HG03565 (cell line): ENCODE measurements at regions not wholly inside any gene's neighbourhood (a gene's known extent, or its start where the extent isn't known, plus 50 kb on each side); places are given as distances from the start of the nearest gene placed in this dataset.
A peak's percentile ranks its signal among the peaks of the same experiment; 100 is the strongest.

Source experiments
- ATAC-seq: cut with Tn5 transposase; IDR thresholded peaks from one replicate; pipeline ENCODE4 v1.9.1; 2021; ENCODE audit warnings: mild to moderate bottlenecking, moderate library complexity; ENCODE audit not compliant: unreplicated experiment

DNA sequence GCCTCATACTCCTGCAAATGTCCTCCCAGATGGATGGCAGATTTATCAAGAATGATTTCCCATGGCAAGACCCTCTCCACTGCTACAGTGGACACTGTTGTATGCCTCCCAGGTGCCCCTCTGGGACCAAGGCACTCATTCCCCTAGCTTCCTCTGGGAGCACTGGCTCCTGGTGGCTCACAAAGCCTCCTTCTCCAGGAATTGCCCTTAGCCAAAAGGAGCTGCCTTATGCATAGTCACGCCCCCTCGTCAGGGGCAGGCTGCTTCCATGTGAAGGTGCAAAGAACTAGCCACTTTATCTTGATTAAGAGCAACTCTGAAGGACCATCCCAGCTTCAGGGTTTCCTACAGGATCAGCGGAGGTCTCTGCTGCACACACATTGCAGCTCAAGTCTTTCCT is 358.1 kb downstream of the CDK5RAP2 start:
- no peak for ATAC-seq

- no peak for ATAC-seq
Measured at GRCh38 chr9:120214332-120214731, 365.6 kb downstream of the CDK5RAP2 start.

DNA sequence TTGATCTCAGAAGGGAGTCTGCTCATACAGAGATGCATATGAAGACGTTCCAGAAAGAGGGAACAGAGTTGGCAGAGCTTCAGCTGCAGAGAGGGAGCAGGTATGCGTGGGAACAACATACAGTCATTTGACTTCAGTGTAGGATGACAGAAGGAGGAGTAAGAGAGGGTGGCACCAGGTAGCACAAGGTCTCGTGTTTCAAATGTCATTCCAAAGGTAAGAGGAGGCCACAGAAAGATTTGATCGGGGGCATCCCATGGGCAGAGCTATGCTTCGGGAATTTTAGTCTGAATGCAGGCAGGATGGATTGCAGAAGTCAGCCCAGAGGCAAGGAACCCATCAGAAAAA is 367.1 kb downstream of the CDK5RAP2 start:
- ATAC-seq, result peak; percentile 33

DNA sequence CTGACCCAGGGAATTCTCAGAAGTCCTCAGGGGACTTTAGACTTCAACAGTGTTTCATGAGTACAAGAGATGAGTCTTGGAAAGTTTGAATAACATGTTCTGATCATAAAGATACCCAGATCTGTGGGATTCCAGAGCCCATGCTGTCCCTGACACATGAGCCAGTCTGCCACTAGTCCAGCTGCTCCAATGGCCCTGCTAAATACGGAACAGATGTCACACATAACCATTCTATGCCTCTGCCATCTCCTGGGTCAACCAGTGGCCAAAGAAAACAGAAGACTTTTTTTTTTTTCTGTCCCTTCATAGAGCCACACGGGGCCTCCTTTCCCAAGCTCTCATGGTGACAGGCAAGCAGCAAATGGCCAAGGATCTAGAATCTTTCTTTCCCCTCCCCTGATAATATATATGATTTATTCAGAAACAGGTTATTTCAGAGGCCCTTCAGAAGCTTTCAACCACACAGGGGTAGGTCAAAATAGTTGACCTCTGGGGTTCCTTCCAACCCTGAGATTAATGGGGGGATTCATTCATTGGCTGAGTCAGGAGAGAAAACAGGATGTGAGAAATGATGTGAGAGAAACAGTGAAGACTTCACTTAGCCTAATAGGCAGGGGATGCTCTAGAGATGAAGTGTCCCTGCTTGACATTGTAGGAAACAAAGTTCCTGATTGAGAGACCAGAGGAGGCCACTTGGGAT is 367.7 kb downstream of the CDK5RAP2 start:
- peak; percentile 62 for ATAC-seq

DNA sequence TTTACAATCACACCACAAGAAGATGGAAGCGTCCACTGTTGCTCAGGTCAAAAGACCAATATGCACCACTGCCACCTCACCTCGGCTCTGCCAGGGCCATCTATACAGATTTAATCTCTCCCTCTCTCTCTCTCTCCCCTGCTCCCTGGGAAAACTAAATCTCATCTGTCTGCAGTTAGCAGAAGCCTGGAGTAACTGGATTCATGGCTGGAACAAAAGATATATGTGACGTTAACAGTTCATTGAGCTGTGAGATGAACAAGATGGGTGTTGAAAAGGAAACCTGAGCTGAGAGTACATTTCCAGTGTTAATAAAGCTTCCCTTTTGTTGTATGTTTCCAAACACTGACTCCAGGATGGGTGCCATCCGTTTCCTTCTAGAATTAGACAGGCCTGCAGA is 369.7 kb downstream of the CDK5RAP2 start:
- ATAC-seq, result no peak

DNA sequence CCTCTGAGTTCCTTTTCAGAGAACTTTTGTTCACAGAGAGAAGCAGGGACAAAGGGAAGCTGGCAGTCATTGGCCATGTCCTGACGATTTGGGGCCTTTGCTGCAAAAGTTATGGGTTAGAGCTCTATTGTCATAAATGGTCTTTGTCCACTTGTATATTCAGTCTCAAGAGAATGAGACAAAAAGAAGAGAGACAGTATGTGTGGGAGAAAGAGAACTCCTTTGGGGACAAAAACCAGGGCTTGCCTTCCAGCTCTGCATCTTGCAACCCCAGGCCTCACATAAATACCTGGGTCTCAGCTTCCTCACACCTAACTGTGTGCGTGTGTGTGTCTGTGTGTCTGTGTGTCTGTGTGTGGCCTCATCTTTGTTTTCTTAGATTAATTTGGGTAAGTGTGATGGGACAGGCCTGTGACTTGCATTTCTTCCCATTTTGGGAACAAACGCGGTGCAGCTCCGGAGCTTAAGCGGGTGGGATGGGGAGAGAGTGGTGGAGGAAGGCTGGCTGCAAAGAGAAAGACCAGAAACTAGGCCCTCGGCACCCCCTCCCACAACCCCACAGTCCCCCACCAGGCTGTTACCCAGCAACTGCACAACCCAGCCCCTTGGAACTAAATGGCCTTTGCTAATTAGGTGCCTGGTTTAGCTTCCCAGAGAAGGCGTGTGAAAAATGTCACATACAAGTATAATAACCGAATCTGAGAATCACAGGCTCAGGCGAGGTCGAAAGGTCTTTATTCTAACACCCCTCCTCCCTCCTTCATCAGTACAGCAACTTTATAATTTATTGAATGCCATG is 376.9 kb downstream of the CDK5RAP2 start:
- ATAC-seq, result no peak

DNA sequence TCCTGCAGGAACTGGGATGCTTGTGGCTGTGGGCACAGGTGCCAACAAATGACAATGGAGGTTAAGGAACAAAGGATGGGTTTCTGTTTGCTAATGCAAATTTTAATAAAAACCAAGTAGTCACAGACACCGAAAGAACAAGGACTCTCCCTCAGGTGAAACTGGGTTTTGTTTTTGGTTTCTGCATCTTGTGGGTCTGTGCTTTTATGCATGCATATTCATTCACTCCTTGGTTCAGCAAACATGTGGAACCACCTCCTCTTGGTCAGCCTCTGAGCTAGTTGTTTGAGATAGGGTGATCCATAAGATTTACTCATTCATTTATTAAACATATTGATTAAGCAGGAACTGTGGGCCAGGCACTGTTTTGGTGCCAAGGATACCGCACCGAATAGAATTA is 381.9 kb downstream of the CDK5RAP2 start:
- ATAC-seq, result no peak

DNA sequence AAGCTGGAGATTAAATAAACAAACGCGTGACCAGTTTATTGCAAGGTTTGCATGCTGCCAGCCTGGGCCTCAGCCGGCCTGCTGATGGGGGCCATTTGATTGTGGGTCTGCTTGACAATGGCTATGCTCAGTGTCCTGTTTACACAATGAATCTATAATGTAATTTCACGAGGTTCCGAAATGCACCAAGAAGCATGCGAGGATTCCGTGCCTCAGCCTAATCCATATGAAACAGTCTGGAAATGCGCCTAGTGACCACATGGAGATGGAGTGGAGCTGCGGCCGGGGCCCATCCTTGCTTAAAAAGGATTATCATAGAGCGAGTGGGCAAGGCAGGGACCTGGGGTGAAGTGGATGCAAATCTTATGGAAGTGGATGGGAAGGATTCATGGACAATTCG is 382.4 kb downstream of the CDK5RAP2 start:
- no peak for ATAC-seq

DNA sequence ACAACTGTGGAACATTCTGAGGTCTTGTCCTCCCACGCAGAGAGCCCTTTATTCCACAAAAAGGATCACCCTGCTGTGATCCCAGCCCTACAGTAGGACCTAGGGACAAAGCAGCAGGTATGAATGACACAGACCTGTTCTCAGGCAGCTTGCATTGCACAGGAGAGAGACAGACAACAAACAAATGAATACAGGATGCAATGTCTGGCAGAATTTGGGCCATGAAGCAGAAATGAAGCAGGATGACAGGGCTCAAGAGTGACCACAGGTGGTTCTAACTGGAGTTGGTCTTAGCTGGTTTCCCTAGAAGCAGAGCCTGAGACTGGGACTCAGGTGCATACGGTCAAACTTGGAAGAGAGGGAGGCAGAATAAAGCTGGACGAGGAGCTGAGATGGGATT is 388.8 kb downstream of the CDK5RAP2 start:
- ATAC-seq, result no peak

DNA sequence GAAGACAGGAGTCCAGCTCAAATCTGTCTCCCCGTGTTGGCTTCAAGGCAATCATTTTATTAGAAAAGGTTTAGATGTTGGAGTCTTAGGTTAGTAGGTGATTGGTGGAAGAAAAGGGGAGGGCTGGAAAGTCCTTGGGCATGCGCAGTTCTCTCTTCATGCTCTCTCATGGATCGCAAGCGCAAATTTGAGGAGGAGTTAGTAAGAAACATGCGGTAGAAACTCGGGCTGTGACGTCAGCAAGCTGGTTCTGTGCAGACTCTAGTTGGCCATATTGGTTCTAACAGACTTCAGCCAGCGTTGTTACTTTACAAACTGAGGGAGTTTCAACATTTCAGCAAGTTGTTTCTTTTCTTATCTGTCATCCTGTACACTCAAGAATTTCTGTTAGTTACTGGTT is 392.2 kb downstream of the CDK5RAP2 start:
- no peak for ATAC-seq

GRCh38 chr9:120186276-120186675 is 393.7 kb downstream of the CDK5RAP2 start:
- no peak for ATAC-seq

- ATAC-seq, result no peak
Measured at GRCh38 chr9:120184266-120184665, 395.7 kb downstream of the CDK5RAP2 start.

GRCh38 chr9:120183615-120184014 is 396.4 kb downstream of the CDK5RAP2 start:
- ATAC-seq, result no peak

GRCh38 chr9:120182011-120182410 is 398.0 kb downstream of the CDK5RAP2 start:
- no peak for ATAC-seq

DNA sequence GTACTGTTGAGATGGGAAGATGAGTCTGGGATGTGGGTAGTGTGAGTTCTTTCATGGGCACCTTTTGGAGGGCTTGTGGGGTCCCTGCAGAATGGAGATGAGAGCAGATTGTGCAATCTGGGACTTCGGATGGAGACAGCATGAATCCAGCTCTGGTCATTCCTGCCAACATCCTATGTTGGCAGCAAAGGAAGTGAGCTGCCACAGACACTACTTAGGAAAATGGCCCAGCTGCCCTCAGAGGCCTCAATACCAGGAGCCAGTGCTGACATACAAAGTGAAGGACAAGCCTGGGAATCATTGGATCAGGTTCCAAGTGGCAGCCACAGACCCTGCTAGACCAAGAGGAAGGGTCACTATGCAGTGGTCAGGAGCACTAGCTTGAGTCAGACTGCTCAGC is 402.8 kb downstream of the CDK5RAP2 start:
- ATAC-seq, result no peak

GRCh38 chr9:120175031-120175430 is 404.9 kb downstream of the CDK5RAP2 start:
- ATAC-seq, result no peak

GRCh38 chr9:120161776-120162175 is 418.2 kb downstream of the CDK5RAP2 start:
- no peak for ATAC-seq

DNA sequence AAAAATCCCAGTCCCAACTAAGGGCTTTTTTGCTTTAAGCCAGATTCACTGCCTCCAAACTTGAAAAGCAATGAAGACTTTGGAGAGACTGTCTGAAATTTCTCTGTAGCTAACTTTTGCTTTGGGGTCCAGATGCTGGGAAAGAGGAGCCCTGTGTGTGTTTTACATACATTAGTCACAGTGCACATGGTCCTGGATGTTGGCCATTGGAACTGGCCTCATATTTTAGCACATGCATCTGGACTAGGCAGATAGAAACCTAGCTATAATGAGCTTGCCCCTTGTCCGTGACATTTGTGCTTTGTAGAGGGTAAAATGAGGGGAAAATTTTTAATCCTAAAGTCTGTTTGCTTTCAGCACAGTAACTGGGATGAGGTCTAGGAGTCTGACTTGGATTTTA is 421.7 kb downstream of the CDK5RAP2 start:
- no peak for ATAC-seq

DNA sequence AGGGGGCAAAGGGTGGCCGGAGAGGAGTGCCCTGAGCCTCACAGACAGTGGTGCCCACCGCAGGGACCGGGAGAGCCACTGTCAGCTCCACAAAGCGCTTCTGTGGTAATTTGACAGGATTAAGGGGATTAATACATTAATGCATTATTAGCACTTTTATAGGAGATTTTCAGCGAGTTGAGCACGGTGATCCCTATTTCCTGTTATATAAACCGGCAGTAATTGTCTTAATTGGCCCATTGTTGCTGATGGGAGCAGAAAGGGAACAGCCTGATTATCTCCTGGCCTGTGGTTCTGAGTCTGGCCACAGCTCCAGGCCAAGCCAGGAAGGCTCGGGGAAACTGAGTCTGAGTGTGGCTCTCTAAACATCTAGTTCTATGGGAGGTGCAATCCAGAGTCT is 423.6 kb downstream of the CDK5RAP2 start:
- no peak for ATAC-seq

DNA sequence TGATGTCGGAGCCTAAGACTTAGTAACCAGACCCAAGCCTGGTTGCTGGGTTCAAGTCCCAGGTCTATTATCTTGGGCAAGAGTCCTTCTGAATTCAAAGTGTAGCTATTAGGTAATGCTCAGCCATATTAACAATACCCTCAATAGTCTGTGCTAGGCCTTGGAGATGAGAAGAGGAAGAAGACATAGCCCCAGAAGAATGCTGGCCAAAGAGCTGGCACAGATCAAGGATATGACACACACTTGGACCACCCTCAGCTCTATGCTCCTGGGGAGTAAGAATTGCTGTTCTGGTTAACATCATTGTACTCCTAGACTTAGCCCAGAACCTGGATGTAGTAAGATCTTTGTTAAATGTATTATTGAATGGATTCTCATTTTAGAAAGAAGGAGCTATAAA is 426.7 kb downstream of the CDK5RAP2 start:
- ATAC-seq, result no peak

DNA sequence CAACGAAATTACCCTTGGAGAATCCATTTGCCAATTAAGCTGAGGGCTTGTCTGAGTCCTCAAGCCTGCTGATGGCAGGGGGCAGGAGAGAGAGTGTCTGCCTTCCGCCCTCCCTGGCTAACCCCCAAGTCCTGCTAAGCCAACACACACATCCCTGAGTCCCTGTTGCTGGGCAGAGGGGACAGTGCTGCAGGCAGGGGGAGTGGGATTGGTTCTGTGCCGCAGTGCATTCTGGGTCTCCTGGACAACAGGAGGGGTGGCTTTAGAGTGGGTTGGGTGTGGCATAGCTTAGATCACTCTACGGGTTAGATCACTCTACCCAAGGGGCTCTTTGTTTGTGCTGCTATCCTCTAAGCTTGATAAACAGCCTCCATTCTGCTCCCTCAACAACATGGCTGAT is 427.7 kb downstream of the CDK5RAP2 start:
- ATAC-seq, result no peak

DNA sequence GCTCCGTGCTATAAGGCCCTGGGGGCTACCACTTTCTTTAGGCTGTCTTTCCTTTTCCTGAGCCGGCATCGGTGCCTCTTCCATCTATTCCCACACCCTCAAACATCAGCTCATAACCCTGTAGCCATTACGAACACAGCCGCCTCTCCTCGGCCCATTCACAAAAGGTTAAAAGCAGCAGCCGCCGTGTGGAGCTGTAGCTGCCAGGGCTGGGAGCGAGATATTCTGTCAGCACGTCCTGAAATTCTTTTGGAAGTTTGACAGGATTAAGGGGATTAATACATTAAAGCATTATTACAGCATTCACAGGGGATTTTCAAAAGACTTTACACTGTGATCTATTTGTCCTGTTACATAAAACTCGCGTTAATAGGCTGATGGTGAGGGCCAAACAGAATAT is 428.2 kb downstream of the CDK5RAP2 start:
- no peak for ATAC-seq

GRCh38 chr9:120151149-120151548 is 428.8 kb downstream of the CDK5RAP2 start:
- no peak for ATAC-seq
